GM19438 (cell line): ENCODE measurements at regions not wholly inside any gene's neighbourhood (a gene's known extent, or its start where the extent isn't known, plus 50 kb on each side); places are given as distances from the start of the nearest gene placed in this dataset.

ENCODE experiments used
- ATAC-seq: cut with Tn5 transposase; IDR thresholded peaks from one replicate; pipeline ENCODE4 v1.9.1; 2021; ENCODE audit warnings: low read depth; ENCODE audit not compliant: unreplicated experiment

- ATAC-seq: no peak
Measured at GRCh38 chr11:62073061-62073460, 50.8 kb upstream of the INCENP start.

GRCh38 chr11:62071408-62071807 lies 52.4 kb upstream of the INCENP start:
- no peak for ATAC-seq

GRCh38 chr11:62069986-62070919 lies 53.6 kb upstream of the INCENP start:
- no peak for ATAC-seq

- no peak for ATAC-seq
Measured at GRCh38 chr11:62069374-62069773, 54.4 kb upstream of the INCENP start.

- no peak for ATAC-seq
Measured at GRCh38 chr11:62068730-62069129, 55.1 kb upstream of the INCENP start.

- ATAC-seq: no peak
Measured at GRCh38 chr11:62067741-62068140, 56.1 kb upstream of the INCENP start.

- no peak for ATAC-seq
Measured at GRCh38 chr11:62064221-62064620, 59.6 kb upstream of the INCENP start.

GRCh38 chr11:62062223-62062861 lies 61.5 kb upstream of the INCENP start:
- no peak for ATAC-seq

- no peak for ATAC-seq
Measured at GRCh38 chr11:62061356-62062222, 62.2 kb upstream of the INCENP start.

- ATAC-seq: no peak
Measured at GRCh38 chr11:62057069-62057468, 66.7 kb upstream of the INCENP start.

GRCh38 chr11:62055970-62056369 lies 67.8 kb upstream of the INCENP start:
- no peak for ATAC-seq

GRCh38 chr11:62054484-62055121 lies 69.2 kb upstream of the INCENP start:
- no peak for ATAC-seq

- no peak for ATAC-seq
Measured at GRCh38 chr11:62054081-62054480, 69.7 kb upstream of the INCENP start.

- no peak for ATAC-seq
Measured at GRCh38 chr11:62050716-62051115, 73.1 kb upstream of the INCENP start.

- no peak for ATAC-seq
Measured at GRCh38 chr11:62048100-62048499, 75.7 kb upstream of the INCENP start.

GRCh38 chr11:62046568-62047100 lies 77.2 kb upstream of the INCENP start:
- ATAC-seq: no peak

- no peak for ATAC-seq
Measured at GRCh38 chr11:62044639-62045121, 77.2 kb upstream of the FTH1 start.

- no peak for ATAC-seq
Measured at GRCh38 chr11:62035293-62035692, 67.9 kb upstream of the FTH1 start.

GRCh38 chr11:62034036-62034338 lies 66.6 kb upstream of the FTH1 start:
- no peak for ATAC-seq
